ENCODE measurements at regions not wholly inside any gene's neighbourhood (a gene's known extent, or its start where the extent isn't known, plus 50 kb on each side); places are given as distances from the start of the nearest gene placed in this dataset.

GRCh38 chr20:4512891-4513550 lies 173.2 kb upstream of the PRNP start:
- peak; percentile 97 for DNase-seq

- DNase-seq: no peak
Measured at GRCh38 chr20:4511776-4512175, 174.5 kb upstream of the PRNP start.

- peak; percentile 78 for DNase-seq
Measured at GRCh38 chr20:4509825-4510522, 176.3 kb upstream of the PRNP start.

- peak; percentile 31 for DNase-seq
Measured at GRCh38 chr20:4508773-4509172, 177.5 kb upstream of the PRNP start.

- peak; percentile 95 for DNase-seq
Measured at GRCh38 chr20:4507288-4507719, 179.0 kb upstream of the PRNP start.

GRCh38 chr20:4504814-4505213 lies 181.4 kb upstream of the PRNP start:
- DNase-seq: no peak

GRCh38 chr20:4502756-4503155 lies 183.5 kb upstream of the PRNP start:
- no peak for DNase-seq

- no peak for DNase-seq
Measured at GRCh38 chr20:4493386-4493785, 192.9 kb upstream of the PRNP start.

GRCh38 chr20:4491643-4492042 lies 194.6 kb upstream of the PRNP start:
- peak; percentile 23 for DNase-seq

- peak; percentile 37 for DNase-seq
Measured at GRCh38 chr20:4490606-4491280, 195.5 kb upstream of the PRNP start.

- DNase-seq: no peak
Measured at GRCh38 chr20:4490045-4490444, 196.2 kb upstream of the PRNP start.

- peak; percentile 70 for DNase-seq
Measured at GRCh38 chr20:4488407-4489339, 197.6 kb upstream of the PRNP start.

GRCh38 chr20:4484379-4484997 lies 201.8 kb upstream of the PRNP start:
- no peak for DNase-seq

- no peak for DNase-seq
Measured at GRCh38 chr20:4483961-4484360, 202.3 kb upstream of the PRNP start.

- peak; percentile 59 for DNase-seq
Measured at GRCh38 chr20:4483486-4483885, 202.8 kb upstream of the PRNP start.

GRCh38 chr20:4480104-4480503 lies 206.2 kb upstream of the PRNP start:
- no peak for DNase-seq

GRCh38 chr20:4476903-4477500 lies 209.3 kb upstream of the PRNP start:
- no peak for DNase-seq

GRCh38 chr20:4472906-4473305 lies 213.3 kb upstream of the PRNP start:
- peak; percentile 29 for DNase-seq

GRCh38 chr20:4471221-4471620 lies 215.0 kb upstream of the PRNP start:
- DNase-seq: peak; percentile 62

- DNase-seq: peak; percentile 84
Measured at GRCh38 chr20:4470375-4470774, 215.9 kb upstream of the PRNP start.

- no peak for DNase-seq
Measured at GRCh38 chr20:4469910-4470309, 216.3 kb upstream of the PRNP start.

- no peak for DNase-seq
Measured at GRCh38 chr20:4468114-4468513, 218.1 kb upstream of the PRNP start.

Data from fibroblast of skin of back (primary cell).